Fibroblast of gingiva (primary cell): ENCODE measurements at regions not wholly inside any gene's neighbourhood (a gene's known extent, or its start where the extent isn't known, plus 50 kb on each side); places are given as distances from the start of the nearest gene placed in this dataset.

Experiments used
- DNase-seq: peaks from one replicate; pipeline ENCODE4 v3.0.0-alpha.2; 2011; ENCODE audit warnings: low read depth

- no peak for DNase-seq
These were observed 206.7 kb upstream of the CAMK1G start for GRCh38 chr1:209376774-209377173.

- no peak for DNase-seq
These were observed 205.5 kb upstream of the CAMK1G start for GRCh38 chr1:209377995-209378394.

DNA sequence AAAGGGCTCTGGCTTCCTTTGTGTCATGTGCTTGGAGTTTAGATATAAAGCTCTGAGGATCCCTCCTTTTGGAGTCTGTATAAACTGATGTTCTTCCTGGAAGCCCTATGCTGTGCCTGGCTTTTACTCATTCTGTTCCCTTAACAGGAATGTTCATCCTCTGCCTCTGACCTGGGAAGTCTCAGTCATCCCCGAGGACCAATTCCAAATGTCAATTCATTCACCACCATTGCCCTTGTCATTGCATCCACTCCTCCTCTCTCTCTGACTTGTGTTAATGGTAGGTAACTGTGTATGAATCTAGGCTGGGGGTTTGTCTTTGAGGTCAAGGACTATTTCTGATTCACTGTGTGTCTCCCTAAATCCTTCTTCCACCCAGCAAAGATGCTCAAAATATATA is 204.2 kb upstream of the CAMK1G start:
- no peak for DNase-seq

DNA sequence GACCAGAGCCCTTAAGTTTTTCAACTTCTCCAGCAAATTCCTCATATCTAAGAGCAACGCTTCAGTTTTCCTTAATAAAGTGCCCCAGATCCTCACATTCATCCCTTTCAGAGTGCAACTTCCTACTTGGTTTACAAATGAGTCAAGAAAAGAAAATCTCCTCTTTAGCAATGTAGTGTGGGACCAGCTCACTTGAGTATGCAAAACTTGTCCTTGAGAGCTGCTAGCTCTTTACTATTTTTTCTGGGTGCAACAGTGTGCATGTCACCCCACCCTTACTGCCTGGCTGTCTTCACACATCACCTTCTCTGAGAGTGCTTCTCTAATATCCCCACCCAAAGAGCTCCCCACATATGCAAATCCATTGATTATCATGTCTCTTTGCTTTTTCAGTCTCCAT is 203.1 kb upstream of the CAMK1G start:
- DNase-seq = no peak

GRCh38 chr1:209382231-209383100 is 201.0 kb upstream of the CAMK1G start:
- no peak for DNase-seq

GRCh38 chr1:209383422-209383821 is 200.1 kb upstream of the CAMK1G start:
- no peak for DNase-seq

- DNase-seq = no peak
These were observed 199.4 kb upstream of the CAMK1G start for GRCh38 chr1:209383907-209384709.

DNA sequence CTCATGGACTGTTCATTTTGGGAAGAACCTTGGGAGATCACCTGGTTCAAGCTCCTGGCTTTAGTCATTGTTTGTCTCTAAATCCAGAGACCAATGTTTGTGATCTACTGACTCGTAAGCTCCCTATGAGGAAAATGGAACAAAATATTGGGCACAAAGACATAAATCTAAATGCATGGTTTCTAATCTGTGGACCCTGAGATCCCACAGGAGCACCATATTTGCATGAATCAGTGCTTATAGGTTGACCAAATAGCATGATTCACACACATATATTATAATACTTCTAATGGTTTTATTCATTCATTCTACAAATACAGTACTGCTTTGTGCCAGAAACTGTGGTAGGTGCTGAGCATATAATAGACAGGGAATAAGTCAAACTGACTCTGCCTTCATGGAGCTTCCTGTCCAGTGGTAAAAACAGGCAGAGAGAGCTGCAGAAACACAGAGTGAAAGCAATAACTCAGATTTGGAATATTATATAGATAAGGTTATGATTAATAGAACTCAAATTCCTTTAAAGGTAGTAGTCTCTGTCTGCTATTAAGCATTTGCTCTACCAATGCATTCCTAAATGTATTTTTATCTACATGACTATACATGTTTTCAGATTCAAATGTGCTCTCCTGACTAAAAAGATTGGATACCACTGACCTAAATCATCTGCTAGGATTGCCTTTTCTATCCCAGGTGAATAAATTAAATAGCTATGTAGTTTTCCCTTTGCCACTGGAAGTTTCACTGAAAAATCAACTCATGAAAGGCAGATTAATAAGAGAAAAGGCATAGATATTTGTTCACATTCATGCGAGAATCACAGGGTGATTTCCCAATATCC is 198.6 kb upstream of the CAMK1G start:
- no peak for DNase-seq

DNA sequence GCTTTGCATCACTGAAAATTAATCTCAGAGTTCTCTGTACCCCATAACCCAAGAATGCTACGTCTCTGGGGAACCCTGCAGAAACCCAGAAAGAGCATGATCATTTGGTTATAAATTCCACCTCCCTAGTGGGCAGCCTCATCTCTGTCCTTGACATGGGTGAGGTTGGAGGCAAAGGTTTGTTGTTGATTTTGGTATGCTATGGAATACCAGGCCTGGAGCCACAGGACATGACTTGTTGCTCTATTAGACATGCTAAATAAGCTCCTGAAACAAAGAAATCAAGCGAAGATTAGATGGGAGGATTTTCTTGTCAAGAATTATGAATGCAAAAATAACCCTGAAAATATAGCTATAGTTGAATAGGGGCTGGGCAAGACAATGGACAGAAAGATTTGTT is 197.4 kb upstream of the CAMK1G start:
- DNase-seq = no peak

DNA sequence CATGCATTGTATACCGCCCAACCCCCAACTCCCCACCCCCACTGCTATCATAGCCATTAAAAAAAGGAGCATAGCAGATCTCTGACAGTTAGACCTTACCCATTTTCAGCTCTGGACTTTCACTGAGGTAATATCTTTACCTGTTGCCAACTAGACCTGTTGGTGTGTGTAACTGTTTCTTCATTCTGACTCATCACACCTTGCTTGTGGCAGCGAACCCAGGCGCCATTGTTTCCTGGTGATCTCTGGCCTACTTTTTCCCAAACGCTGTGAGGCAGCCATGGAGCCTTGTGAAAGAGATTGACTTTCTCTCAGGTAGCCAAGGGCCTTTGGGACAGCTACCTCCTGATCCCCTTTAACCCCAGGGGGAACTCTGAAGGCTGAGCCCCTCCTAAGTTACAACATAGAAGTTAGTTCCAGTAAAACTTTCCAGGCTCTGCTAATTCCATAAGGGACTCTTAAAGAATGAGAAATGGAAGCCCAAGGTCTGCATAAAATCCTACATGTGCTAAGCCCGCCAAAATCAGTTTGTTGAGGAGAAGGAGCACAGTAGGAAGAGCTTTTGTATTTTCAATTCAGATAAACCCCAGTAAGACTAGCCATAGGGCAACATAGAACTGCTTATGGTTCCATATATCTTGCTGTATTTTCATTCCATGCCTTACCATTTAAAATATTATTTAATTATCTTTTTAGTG is 196.1 kb upstream of the CAMK1G start:
- no peak for DNase-seq

DNA sequence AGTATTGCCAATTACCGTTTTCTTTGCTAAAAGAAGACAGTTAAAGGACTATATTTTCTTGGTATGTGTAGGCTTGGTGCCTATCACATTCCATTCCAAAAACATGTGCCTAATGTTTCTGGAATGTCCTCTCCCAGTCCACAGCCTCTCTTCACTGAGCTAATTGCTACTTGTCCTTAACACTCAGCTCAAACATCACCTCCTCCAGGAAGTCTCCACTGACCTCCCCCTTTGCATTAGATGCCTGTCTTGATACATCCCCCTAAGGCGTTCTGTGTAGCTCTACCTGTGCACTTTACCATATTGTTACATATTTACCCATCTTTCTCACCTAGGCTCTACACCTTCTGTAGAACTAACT is 195.6 kb upstream of the CAMK1G start:
- no peak for DNase-seq

GRCh38 chr1:209388358-209388757 is 195.2 kb upstream of the CAMK1G start:
- no peak for DNase-seq

DNA sequence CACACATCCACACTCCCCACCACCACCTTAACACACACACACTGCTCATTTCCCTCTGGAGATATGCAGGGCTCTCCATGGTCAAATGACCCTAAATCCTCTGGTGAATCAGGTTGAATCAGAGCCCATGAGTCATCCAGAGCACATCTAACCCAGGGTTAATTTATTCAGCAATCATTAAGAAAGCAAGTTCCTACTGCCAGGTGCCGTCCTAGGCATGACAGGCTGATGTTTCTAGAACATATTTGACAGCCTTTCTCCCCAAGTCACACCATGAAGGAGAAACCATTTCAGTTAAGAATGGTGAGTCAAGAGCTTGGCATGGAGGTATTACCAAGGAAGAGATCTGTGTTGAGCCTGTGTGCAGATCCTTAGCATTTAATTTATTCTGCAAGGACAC is 194.3 kb upstream of the CAMK1G start:
- peak; percentile 48 for DNase-seq

- no peak for DNase-seq
These were observed 193.5 kb upstream of the CAMK1G start for GRCh38 chr1:209389975-209390374.

DNA sequence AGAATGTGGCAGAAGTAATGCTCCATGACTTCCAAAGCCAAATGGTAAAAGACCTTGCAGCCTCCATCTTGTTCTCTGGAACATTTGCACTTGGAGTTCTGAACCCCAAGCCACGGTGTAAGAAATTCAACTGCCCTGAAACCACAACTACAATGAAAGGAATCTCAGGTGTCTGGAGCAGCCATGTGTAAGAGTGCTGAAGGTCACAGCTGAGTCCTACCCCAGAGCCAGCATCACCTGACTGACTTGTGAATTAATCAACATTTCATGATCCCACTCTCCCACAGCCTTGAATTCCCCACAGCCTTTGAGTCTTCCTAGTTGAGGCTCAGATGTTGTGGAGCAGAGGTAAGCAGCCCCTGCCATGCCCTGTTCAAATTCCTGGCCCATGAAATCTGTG is 192.8 kb upstream of the CAMK1G start:
- DNase-seq = no peak

DNA sequence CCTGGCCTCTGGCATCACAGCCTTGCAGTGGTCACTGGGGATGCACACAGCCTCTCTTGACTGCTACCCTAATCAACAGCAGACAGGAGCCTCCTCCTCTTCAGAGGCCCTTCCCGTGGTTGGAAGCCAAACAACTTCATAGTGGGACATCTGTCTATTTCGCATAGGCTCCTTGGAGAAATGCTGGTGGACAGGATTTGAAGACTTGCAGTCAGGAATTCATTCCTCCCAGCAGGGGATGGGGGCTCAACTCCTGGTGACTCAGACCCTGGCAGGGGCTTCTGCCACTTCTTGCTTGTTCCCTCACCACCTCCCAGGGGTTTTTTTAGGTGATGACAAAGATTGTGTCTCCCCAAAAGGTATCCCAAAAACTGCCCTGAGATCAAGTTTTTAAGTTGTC is 191.7 kb upstream of the CAMK1G start:
- DNase-seq = no peak

DNA sequence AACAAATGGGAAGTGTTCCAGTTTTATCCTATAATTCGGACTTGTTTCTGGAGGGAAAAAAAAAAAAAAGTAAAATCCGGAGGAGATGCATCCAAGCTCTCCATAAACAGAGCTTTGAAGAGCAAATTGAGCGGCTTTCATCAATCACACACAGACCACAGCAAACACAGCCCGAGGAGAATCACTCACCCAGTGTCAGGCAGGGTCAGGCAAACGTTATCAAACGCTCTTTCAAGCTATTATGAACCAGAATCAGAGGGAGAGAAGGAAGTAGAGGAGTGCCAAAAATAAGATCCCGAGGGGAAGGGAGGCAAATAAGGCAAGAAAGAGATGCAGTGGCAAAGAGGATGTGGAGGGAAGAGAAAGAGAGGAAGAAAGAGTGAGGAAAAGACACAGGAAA is 188.3 kb upstream of the CAMK1G start:
- DNase-seq = no peak

- DNase-seq = no peak
These were observed 186.1 kb upstream of the CAMK1G start for GRCh38 chr1:209397371-209397770.

GRCh38 chr1:209397910-209398309 is 185.6 kb upstream of the CAMK1G start:
- DNase-seq = no peak

DNA sequence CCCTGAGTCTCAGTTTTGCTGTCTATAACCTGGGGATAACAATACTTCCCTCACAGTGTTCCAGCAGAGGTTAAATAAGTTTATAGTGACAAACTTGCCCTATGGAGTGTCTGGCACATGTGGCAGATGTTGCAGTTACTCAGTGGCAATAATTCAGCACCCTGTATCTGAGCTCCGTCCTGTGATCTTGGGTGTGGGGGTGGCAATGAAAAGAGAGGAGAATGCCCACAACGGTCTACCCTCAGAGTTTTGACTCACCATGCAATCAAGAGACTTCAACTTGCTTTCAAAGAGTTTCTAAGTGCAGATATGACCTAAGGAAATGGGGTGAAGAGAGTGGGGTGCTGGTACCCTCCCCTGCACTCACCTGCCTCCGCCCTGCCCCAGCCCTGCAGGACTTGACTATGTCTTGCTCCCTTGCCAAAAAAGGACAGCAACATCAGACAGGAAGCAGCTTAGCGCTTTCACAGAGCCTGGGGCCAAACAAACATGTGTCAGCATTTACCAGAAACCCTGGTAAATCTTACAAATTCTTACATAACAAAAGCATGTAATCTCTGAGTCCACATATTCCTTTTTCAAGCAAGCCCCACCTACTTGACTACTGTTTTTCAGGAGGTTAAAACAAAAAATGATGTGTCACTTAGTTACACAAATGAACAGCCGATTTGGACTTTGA is 185.1 kb upstream of the CAMK1G start:
- DNase-seq = peak; percentile 78

GRCh38 chr1:209399800-209400199 is 183.7 kb upstream of the CAMK1G start:
- DNase-seq = no peak
